ENCODE measurements at regions not wholly inside any gene's neighbourhood (a gene's known extent, or its start where the extent isn't known, plus 50 kb on each side); places are given as distances from the start of the nearest gene placed in this dataset.

DNA sequence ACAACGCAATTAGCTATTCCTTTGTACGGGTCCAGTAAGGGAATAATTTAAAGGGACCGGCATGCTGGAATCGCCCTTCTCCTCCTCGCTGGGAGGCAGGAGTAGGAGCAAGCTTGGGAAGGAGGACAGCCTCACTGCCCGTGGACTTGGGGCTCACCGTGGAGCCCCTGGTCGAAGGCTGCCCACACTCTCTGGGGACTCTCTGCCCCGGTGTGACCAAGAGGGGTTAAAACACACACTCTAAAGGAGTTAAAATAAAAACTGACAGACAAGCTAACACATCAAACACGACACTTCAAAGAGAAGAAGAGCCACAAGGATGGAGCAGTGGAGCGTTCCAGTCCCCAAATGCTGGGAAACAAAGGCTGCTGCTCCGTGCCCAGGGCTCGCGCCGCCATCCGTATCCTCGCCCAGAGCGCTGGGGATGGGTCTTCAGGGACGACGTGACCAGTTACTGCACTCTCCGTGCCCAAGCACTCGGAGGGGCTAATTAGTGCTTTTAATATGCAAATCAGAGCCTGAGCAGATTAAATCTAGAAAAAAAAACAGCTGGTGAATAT is 123.3 kb downstream of the PAPOLA start (continued):
- TF ChIP-seq, protein P1, sequence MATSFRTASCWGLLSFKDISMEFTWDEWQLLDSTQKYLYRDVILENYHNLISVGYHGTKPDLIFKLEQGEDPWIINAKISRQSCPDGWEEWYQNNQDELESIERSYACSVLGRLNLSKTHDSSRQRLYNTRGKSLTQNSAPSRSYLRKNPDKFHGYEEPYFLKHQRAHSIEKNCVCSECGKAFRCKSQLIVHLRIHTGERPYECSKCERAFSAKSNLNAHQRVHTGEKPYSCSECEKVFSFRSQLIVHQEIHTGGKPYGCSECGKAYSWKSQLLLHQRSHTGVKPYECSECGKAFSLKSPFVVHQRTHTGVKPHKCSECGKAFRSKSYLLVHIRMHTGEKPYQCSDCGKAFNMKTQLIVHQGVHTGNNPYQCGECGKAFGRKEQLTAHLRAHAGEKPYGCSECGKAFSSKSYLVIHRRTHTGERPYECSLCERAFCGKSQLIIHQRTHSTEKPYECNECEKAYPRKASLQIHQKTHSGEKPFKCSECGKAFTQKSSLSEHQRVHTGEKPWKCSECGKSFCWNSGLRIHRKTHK (tag by site-specific recombination; IDR thresholded peaks at IDR 0.05), result no peak
- TF ChIP-seq ZNF311 (tag by site-specific recombination; IDR thresholded peaks at IDR 0.05; ENCODE audit: borderline replicate concordance), result no peak
- TF ChIP-seq SETDB1 (IDR thresholded peaks at IDR 0.05; ENCODE audit: insufficient read length, low read length), result no peak
- TF ChIP-seq ZNF433 (tag by site-specific recombination; IDR thresholded peaks at IDR 0.05; ENCODE audit: low read depth), result no peak
- TF ChIP-seq ZEB2 (tag by site-specific recombination; IDR thresholded peaks at IDR 0.05), result no peak
- TF ChIP-seq, protein P2, sequence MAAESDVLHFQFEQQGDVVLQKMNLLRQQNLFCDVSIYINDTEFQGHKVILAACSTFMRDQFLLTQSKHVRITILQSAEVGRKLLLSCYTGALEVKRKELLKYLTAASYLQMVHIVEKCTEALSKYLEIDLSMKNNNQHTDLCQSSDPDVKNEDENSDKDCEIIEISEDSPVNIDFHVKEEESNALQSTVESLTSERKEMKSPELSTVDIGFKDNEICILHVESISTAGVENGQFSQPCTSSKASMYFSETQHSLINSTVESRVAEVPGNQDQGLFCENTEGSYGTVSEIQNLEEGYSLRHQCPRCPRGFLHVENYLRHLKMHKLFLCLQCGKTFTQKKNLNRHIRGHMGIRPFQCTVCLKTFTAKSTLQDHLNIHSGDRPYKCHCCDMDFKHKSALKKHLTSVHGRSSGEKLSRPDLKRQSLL (tag by site-specific recombination; IDR thresholded peaks at IDR 0.05), result no peak

- H3K36me3 ChIP-seq (ENCODE audit: control insufficient read depth in 2 of 2, insufficient read depth in 1 of 2, low read length in 2 of 2), result no peaks in the 10 kb centered on the region
- CTCF ChIA-PET, result no interaction called here
- no peak overlapping the region for H3K4me3 ChIP-seq (ENCODE audit: low read depth, low read length)
- POLR2A ChIA-PET, result no interaction called here
- H3K9me3 ChIP-seq (ENCODE audit: control insufficient read depth, insufficient read depth, low read depth, low read length), result no peaks in the 10 kb centered on the region
- no peaks in the 10 kb centered on the region for H3K4me1 ChIP-seq (ENCODE audit: control insufficient read depth, insufficient read depth, low read length)
- H3K27ac ChIP-seq (ENCODE audit: extremely low read depth, low read depth, low read length), result no peak overlapping the region
- TF ChIP-seq ZNF692 (tag by site-specific recombination; IDR thresholded peaks at IDR 0.05), result no peak
- no peak for TF ChIP-seq ZNF138 (tag by site-specific recombination; IDR thresholded peaks at IDR 0.05; ENCODE audit: borderline replicate concordance)
- TF ChIP-seq, protein P3, sequence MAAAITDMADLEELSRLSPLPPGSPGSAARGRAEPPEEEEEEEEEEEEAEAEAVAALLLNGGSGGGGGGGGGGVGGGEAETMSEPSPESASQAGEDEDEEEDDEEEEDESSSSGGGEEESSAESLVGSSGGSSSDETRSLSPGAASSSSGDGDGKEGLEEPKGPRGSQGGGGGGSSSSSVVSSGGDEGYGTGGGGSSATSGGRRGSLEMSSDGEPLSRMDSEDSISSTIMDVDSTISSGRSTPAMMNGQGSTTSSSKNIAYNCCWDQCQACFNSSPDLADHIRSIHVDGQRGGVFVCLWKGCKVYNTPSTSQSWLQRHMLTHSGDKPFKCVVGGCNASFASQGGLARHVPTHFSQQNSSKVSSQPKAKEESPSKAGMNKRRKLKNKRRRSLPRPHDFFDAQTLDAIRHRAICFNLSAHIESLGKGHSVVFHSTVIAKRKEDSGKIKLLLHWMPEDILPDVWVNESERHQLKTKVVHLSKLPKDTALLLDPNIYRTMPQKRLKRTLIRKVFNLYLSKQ (tag by site-specific recombination; IDR thresholded peaks at IDR 0.05; ENCODE audit: borderline replicate concordance), result no peak
- no peak for TF ChIP-seq ZNF416 (tag by site-specific recombination; IDR thresholded peaks at IDR 0.05)
- no peak for TF ChIP-seq ZNF707 (tag by site-specific recombination; IDR thresholded peaks at IDR 0.05)
- TF ChIP-seq ZFP37 (tag by site-specific recombination; IDR thresholded peaks at IDR 0.05), result no peak
- TF ChIP-seq ZNF121 (tag by site-specific recombination; IDR thresholded peaks at IDR 0.05), result no peak
- TF ChIP-seq ZNF335 (tag by site-specific recombination; conservative IDR thresholded peaks at IDR 0.05), result no peak
- TF ChIP-seq ZBTB49 (tag by site-specific recombination; IDR thresholded peaks at IDR 0.05; ENCODE audit: low read depth), result no peak
- no peak for TF ChIP-seq ZNF837 (tag by site-specific recombination; IDR thresholded peaks at IDR 0.05)
Observed at GRCh38 chr14:96626121-96626768, 124.1 kb downstream of the PAPOLA start.
